ENCODE measurements at regions not wholly inside any gene's neighbourhood (a gene's known extent, or its start where the extent isn't known, plus 50 kb on each side); places are given as distances from the start of the nearest gene placed in this dataset.

- peaks cover 0 to 7% (median 2%) of the 10 kb centered on the region in 4 donors for H3K27me3 ChIP-seq
- H3K27ac ChIP-seq: no peak overlapping the region
- WGBS, 2 donors: 44 to 60% methylated on average over 3 of the region's 3 CpGs
- ATAC-seq: no peak
- no peak for DNase-seq
- no peaks in the 10 kb centered on the region for H3K36me3 ChIP-seq
- H3K4me3 ChIP-seq: no peak overlapping the region
- intact Hi-C loops (cut with DNase I): no loop called here
- H3K4me1 ChIP-seq: no peaks in the 10 kb centered on the region
- no peak for TF ChIP-seq CTCF (IDR thresholded peaks at IDR 0.05)
- no peak for FAIRE-seq
- H3K9me3 ChIP-seq: no peaks in the 10 kb centered on the region
Observed at GRCh38 chrX:131595120-131595519, 51.2 kb downstream of the OR13H1 start.

- WGBS, 2 donors: 67 to 71% methylated on average over 2 of the region's 2 CpGs
- DNase-seq: no peak
- no peak for TF ChIP-seq CTCF (IDR thresholded peaks at IDR 0.05)
- intact Hi-C loops (cut with DNase I): no loop called here
- ATAC-seq: no peak
- Histone ChIP-seq H3K4me1 (no peaks in the 10 kb centered on the region), H3K9me3 (no peaks in the 10 kb centered on the region), H3K4me3 (no peak overlapping the region), H3K36me3 (no peaks in the 10 kb centered on the region), H3K27ac (no peak overlapping the region), H3K27me3 (peaks cover 0 to 16% (median 5%) of the 10 kb centered on the region in 4 donors)
- FAIRE-seq: no peak
Observed at GRCh38 chrX:131607792-131608369, 64.0 kb downstream of the OR13H1 start.

- FAIRE-seq: no peak
- no peak for ATAC-seq
- H3K36me3 ChIP-seq: no peaks in the 10 kb centered on the region
- H3K4me1 ChIP-seq: no peaks in the 10 kb centered on the region
- no peaks in the 10 kb centered on the region for H3K9me3 ChIP-seq
- H3K27me3 ChIP-seq: peaks cover 0 to 9% (median 4%) of the 10 kb centered on the region in 4 donors
- no peak for TF ChIP-seq CTCF (IDR thresholded peaks at IDR 0.05)
- no peak overlapping the region for H3K4me3 ChIP-seq
- no peak overlapping the region for H3K27ac ChIP-seq
- intact Hi-C loops (cut with DNase I): no loop called here
- 48 to 64% methylated on average over 5 of the region's 5 CpGs for WGBS, 2 donors
- DNase-seq: no peak
Observed at GRCh38 chrX:131609480-131609879, 65.6 kb downstream of the OR13H1 start.

GRCh38 chrX:131613260-131613659 lies 69.4 kb downstream of the OR13H1 start:
- Histone ChIP-seq H3K27me3 (peaks cover 0 to 14% (median 2%) of the 10 kb centered on the region in 4 donors), H3K27ac (no peak overlapping the region), H3K36me3 (no peaks in the 10 kb centered on the region), H3K4me1 (no peaks in the 10 kb centered on the region), H3K4me3 (no peak overlapping the region), H3K9me3 (no peaks in the 10 kb centered on the region)
- WGBS, 2 donors: 77 to 88% methylated on average over 3 of the region's 3 CpGs
- ATAC-seq (no peak), FAIRE-seq (no peak), DNase-seq (no peak)
- TF ChIP-seq CTCF (IDR thresholded peaks at IDR 0.05): no peak
- intact Hi-C loops (cut with DNase I): no loop called here

GRCh38 chrX:131614241-131614640 lies 70.4 kb downstream of the OR13H1 start:
- no peak for TF ChIP-seq CTCF (IDR thresholded peaks at IDR 0.05)
- Histone ChIP-seq H3K27me3 (peaks cover 0 to 14% (median 2%) of the 10 kb centered on the region in 4 donors), H3K36me3 (no peaks in the 10 kb centered on the region), H3K4me3 (no peak overlapping the region), H3K9me3 (no peaks in the 10 kb centered on the region), H3K4me1 (no peaks in the 10 kb centered on the region), H3K27ac (no peak overlapping the region)
- intact Hi-C loops (cut with DNase I): no loop called here
- WGBS, 2 donors: 45 to 58% methylated on average over 2 of the region's 2 CpGs
- no peak for ATAC-seq
- FAIRE-seq: peak; percentile 17
- no peak for DNase-seq
